Transverse colon (tissue), 4 donors: ENCODE measurements at regions not wholly inside any gene's neighbourhood (a gene's known extent, or its start where the extent isn't known, plus 50 kb on each side); places are given as distances from the start of the nearest gene placed in this dataset.

Experiments used
- CTCF ChIP-seq, 5 experiments: fragments of 200-600 bp in 3 of 5; fragments of 450-650 bp in 2 of 5; sonication (generic) in 3 of 5; IDR thresholded peaks; 1 replicate in 2 of 5; 2 replicates in 3 of 5; pipeline ENCODE4 v1.5.1; 2016 to 2017; ENCODE audit warnings: antibody characterized with exemption in 5 of 5, inconsistent platforms in 3 of 5, mild to moderate bottlenecking in 2 of 5, moderate library complexity in 1 of 5
- EP300 ChIP-seq: sonication (generic); formaldehyde crosslinking; IDR thresholded peaks from one replicate; pipeline ENCODE4 v1.6.1; 2017; ENCODE audit warnings: antibody characterized with exemption, low read depth
- POLR2A ChIP-seq: fragments of 450-650 bp; IDR thresholded peaks from one replicate; pipeline ENCODE4 v1.6.1; 2016; ENCODE audit warnings: antibody characterized with exemption, mild to moderate bottlenecking, moderate library complexity
- POLR2AphosphoS5 ChIP-seq, 3 donors: sonication (generic); formaldehyde crosslinking; IDR thresholded peaks; one replicate each; pipeline ENCODE4 v1.6.1; 2016; ENCODE audit warnings: antibody characterized with exemption in 3 of 3

DNA sequence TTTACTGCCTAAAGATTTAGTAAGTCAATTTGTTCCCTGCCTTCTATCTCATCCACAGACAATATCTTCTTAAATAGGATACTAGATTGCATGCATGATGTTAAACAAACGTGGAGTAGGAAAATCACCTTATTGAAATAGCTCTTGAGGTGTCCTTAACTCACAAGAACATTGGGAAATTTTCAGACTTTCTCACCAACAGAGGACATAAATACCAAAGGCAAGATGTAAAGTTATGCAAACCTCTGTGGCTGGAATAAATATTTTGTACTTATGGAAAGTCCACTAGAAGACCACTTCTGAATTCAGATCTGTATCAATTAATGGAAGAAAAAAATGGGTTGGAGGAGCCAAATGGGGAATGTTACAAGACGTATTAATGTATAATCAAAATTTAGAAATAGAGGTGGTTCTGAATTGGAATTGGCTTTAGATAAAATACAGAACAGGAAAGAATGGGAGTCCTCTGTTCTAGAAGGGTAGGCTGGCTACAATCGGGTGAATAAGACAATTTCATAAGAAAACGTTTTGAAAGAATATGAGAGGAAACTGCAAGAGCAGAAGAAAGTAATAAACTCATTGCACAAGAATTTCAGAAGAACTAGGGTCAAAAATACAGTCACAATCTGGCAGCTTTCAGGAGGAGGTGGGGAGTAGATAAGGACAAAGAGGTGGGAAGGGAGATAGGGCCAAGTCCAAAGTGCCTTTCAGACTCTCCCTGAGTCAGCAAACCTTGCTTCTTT is 69.3 kb upstream of the FN1 start:
- TF ChIP-seq CTCF (IDR thresholded peaks at IDR 0.05): no peak
- no peak for TF ChIP-seq POLR2A
- TF ChIP-seq EP300: no peak
- TF ChIP-seq POLR2AphosphoS5 (IDR thresholded peaks at IDR 0.05): no peak
